ENCODE measurements at regions not wholly inside any gene's neighbourhood (a gene's known extent, or its start where the extent isn't known, plus 50 kb on each side); places are given as distances from the start of the nearest gene placed in this dataset.

GRCh38 chr1:244919320-244920282 is 55.3 kb upstream of the HNRNPU start:
- Histone ChIP-seq H3K27ac (ENCODE audit: insufficient read depth, low read depth, low read length, poor library complexity, severe bottlenecking) (no peak overlapping the region), H3K4me1 (ENCODE audit: control insufficient read depth, insufficient read depth, low read length) (no peaks in the 10 kb centered on the region), H3K9me3 (ENCODE audit: control insufficient read depth, low read length) (no peaks in the 10 kb centered on the region), H3K36me3 (ENCODE audit: control insufficient read depth, insufficient read depth, low read length) (no peaks in the 10 kb centered on the region), H3K4me3 (ENCODE audit: insufficient read depth, low read depth, low read length) (no peak overlapping the region), H3K27me3 (ENCODE audit: control insufficient read depth, insufficient read depth, low read length, poor library complexity, severe bottlenecking) (peaks cover 20% of the 10 kb centered on the region)
- WGBS, 2 experiments = 77 to 85% methylated on average over 8 to 9 of the region's 9 CpGs

GRCh38 chr1:244918421-244919319 is 54.3 kb upstream of the HNRNPU start:
- Histone ChIP-seq H3K9me3 (ENCODE audit: control insufficient read depth, low read length) (no peaks in the 10 kb centered on the region), H3K27me3 (ENCODE audit: control insufficient read depth, insufficient read depth, low read length, poor library complexity, severe bottlenecking) (peaks cover 20% of the 10 kb centered on the region), H3K27ac (ENCODE audit: insufficient read depth, low read depth, low read length, poor library complexity, severe bottlenecking) (no peak overlapping the region), H3K4me1 (ENCODE audit: control insufficient read depth, insufficient read depth, low read length) (no peaks in the 10 kb centered on the region), H3K36me3 (ENCODE audit: control insufficient read depth, insufficient read depth, low read length) (no peaks in the 10 kb centered on the region), H3K4me3 (ENCODE audit: insufficient read depth, low read depth, low read length) (peak overlapping the region; percentile 41)
- WGBS, 2 experiments = 9 to 10% methylated on average over 62 of the region's 62 CpGs

GRCh38 chr1:244917073-244917670 is 52.8 kb upstream of the HNRNPU start:
- no peaks in the 10 kb centered on the region for H3K36me3 ChIP-seq (ENCODE audit: control insufficient read depth, insufficient read depth, low read length)
- no peak overlapping the region for H3K27ac ChIP-seq (ENCODE audit: insufficient read depth, low read depth, low read length, poor library complexity, severe bottlenecking)
- H3K4me3 ChIP-seq (ENCODE audit: insufficient read depth, low read depth, low read length) = no peak overlapping the region
- peaks cover 20% of the 10 kb centered on the region for H3K27me3 ChIP-seq (ENCODE audit: control insufficient read depth, insufficient read depth, low read length, poor library complexity, severe bottlenecking)
- no peaks in the 10 kb centered on the region for H3K9me3 ChIP-seq (ENCODE audit: control insufficient read depth, low read length)
- 91 to 93% methylated on average over 14 of the region's 14 CpGs for WGBS, 2 experiments
- no peaks in the 10 kb centered on the region for H3K4me1 ChIP-seq (ENCODE audit: control insufficient read depth, insufficient read depth, low read length)

- H3K27ac ChIP-seq (ENCODE audit: insufficient read depth, low read depth, low read length, poor library complexity, severe bottlenecking) = no peak overlapping the region
- H3K36me3 ChIP-seq (ENCODE audit: control insufficient read depth, insufficient read depth, low read length) = no peaks in the 10 kb centered on the region
- H3K4me1 ChIP-seq (ENCODE audit: control insufficient read depth, insufficient read depth, low read length) = no peaks in the 10 kb centered on the region
- H3K4me3 ChIP-seq (ENCODE audit: insufficient read depth, low read depth, low read length) = no peak overlapping the region
- peaks cover 20% of the 10 kb centered on the region for H3K27me3 ChIP-seq (ENCODE audit: control insufficient read depth, insufficient read depth, low read length, poor library complexity, severe bottlenecking)
- WGBS, 2 experiments = 87 to 92% methylated on average over 7 of the region's 7 CpGs
- no peaks in the 10 kb centered on the region for H3K9me3 ChIP-seq (ENCODE audit: control insufficient read depth, low read length)
Observed at GRCh38 chr1:244915736-244916135, 51.4 kb upstream of the HNRNPU start.

- Histone ChIP-seq H3K27ac (ENCODE audit: insufficient read depth, low read depth, low read length, poor library complexity, severe bottlenecking) (no peak overlapping the region), H3K4me1 (ENCODE audit: control insufficient read depth, insufficient read depth, low read length) (no peaks in the 10 kb centered on the region), H3K9me3 (ENCODE audit: control insufficient read depth, low read length) (no peaks in the 10 kb centered on the region), H3K4me3 (ENCODE audit: insufficient read depth, low read depth, low read length) (no peak overlapping the region), H3K36me3 (ENCODE audit: control insufficient read depth, insufficient read depth, low read length) (no peaks in the 10 kb centered on the region), H3K27me3 (ENCODE audit: control insufficient read depth, insufficient read depth, low read length, poor library complexity, severe bottlenecking) (peaks cover 17% of the 10 kb centered on the region)
- WGBS, 2 experiments = 91 to 94% methylated on average over 3 to 4 of the region's 4 CpGs
Observed at GRCh38 chr1:244914761-244915160, 50.4 kb upstream of the HNRNPU start.

Measured in ectodermal cell (in vitro differentiated cells).